ENCODE measurements at regions not wholly inside any gene's neighbourhood (a gene's known extent, or its start where the extent isn't known, plus 50 kb on each side); places are given as distances from the start of the nearest gene placed in this dataset.

DNA sequence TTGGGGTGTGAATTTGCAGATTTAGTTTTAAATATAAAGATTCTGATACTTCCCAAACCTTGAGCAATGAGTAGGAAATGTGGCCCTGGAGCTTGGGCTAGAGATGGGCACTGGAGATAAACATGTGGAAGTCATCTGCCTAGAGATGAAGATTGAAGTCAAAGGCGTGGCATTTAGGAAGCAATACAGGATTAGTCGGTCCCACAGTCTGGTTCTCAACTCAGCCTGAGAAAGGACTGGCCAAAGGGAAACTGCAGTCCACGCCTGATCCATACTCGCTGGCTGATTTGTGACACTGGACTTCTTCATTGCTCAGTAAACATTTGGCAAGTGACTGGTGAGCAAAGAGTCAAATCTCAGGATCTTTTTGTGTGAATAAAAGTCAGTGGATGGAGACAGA is 268.2 kb upstream of the ATP2B1 start:
- TF ChIP-seq POLR2A (IDR thresholded peaks at IDR 0.05; ENCODE audit: low read depth, low read length) (no peak), EZH2 (IDR thresholded peaks at IDR 0.05; ENCODE audit: borderline replicate concordance, low read depth, low read length, severe bottlenecking) (no peak), CTCF (IDR thresholded peaks at IDR 0.05; ENCODE audit: extremely low read depth in 1 of 2, insufficient read depth in 1 of 2, low read depth in 1 of 2, low read length in 2 of 2) (no peak), POLR2AphosphoS5 (IDR thresholded peaks at IDR 0.05; ENCODE audit: insufficient read depth, low read depth, low read length) (no peak), JUN (IDR thresholded peaks at IDR 0.05; ENCODE audit: borderline replicate concordance, insufficient read depth, insufficient read length, low read depth) (no peak)
